Stomach (tissue), 8 donors: ENCODE measurements at regions not wholly inside any gene's neighbourhood (a gene's known extent, or its start where the extent isn't known, plus 50 kb on each side); places are given as distances from the start of the nearest gene placed in this dataset.

ENCODE experiments used
- DNase-seq, 2 donors: peaks; one replicate each; pipeline versions ENCODE4 v3.0.0 to v3.0.0-alpha.2; 2013 to 2019
- H3K27ac ChIP-seq, 5 donors: fragments of 200-600 bp in 4 of 5; sonication (generic) in 4 of 5; one replicate each; pipeline ENCODE4 v1.5.1; 2013 to 2019; ENCODE audit warnings: mild to moderate bottlenecking in 1 of 5, moderate library complexity in 1 of 5
- H3K27me3 ChIP-seq, 3 donors: fragments of 200-600 bp; sonication (generic); one replicate each; pipeline ENCODE4 v1.5.1; 2017 to 2019; ENCODE audit warnings: mixed run types in 1 of 3
- H3K36me3 ChIP-seq, 4 donors: fragments of 200-600 bp; sonication (generic); 1 replicate in 3 of 4; 2 replicates in 1 of 4; pipeline ENCODE4 v1.5.1; 2016 to 2019
- H3K4me1 ChIP-seq, 4 donors: fragments of 200-600 bp; sonication (generic); one replicate each; pipeline ENCODE4 v1.5.1; 2016 to 2019
- H3K4me3 ChIP-seq, 4 donors: fragments of 200-600 bp; sonication (generic) in 3 of 4; one replicate each; pipeline ENCODE4 v1.5.1; 2016 to 2019; ENCODE audit warnings: mild to moderate bottlenecking in 1 of 4
- H3K9me3 ChIP-seq, 4 donors: fragments of 200-600 bp; sonication (generic); one replicate each; pipeline ENCODE4 v1.5.1; 2016 to 2019
- CTCF ChIP-seq, 7 experiments: fragments of 450-650 bp in 4 of 7; fragments of 200-600 bp in 3 of 7; sonication (generic) in 3 of 7; IDR thresholded peaks; one replicate each; pipeline ENCODE4 v1.5.1; 2016 to 2019; ENCODE audit warnings: antibody characterized with exemption in 7 of 7, control low read depth in 2 of 7, mild to moderate bottlenecking in 1 of 7
- EP300 ChIP-seq: sonication (generic); formaldehyde crosslinking; IDR thresholded peaks from one replicate; pipeline ENCODE4 v1.6.1; 2017; ENCODE audit warnings: antibody characterized with exemption
- POLR2A ChIP-seq, 4 donors: fragments of 450-650 bp; IDR thresholded peaks; one replicate each; pipeline ENCODE4 v1.6.1; 2016; ENCODE audit warnings: antibody characterized with exemption in 4 of 4, control low read depth in 2 of 4, mild to moderate bottlenecking in 1 of 4, moderate library complexity in 1 of 4
- POLR2AphosphoS5 ChIP-seq, 3 donors: sonication (generic); formaldehyde crosslinking; IDR thresholded peaks; one replicate each; pipeline ENCODE4 v1.6.1; 2016; ENCODE audit warnings: antibody characterized with exemption in 3 of 3
- WGBS, 5 donors: extraction: QIAGEN DNeasy Blood & Tissue Kit in 3 of 5; methylation state at CpG; one replicate each; pipeline versions ENCODE4 v1.1.5 to v1.1.7; 2013 to 2018; 5-methylcytosine and 5-hydroxymethylcytosine counted together
- intact Hi-C: fragments of 100-400 bp; cut with DNase I; formaldehyde crosslinking; loops from one replicate; pipeline ENCODE4 v1.15.1; 2023; ENCODE audit warnings: low total_unique reads
- donor health status: healthy with polysubstance abuse.
- donor health status: Bipolar disorder and iron deficiency.
- donor health status: healthy.

GRCh38 chr1:187091666-187092065, 262.9 kb downstream of the PLA2G4A start:
- Histone ChIP-seq H3K4me3 (no peak overlapping the region), H3K27me3 (no peaks in the 10 kb centered on the region), H3K4me1 (no peaks in the 10 kb centered on the region), H3K9me3 (peaks cover 0 to 19% (median 9%) of the 10 kb centered on the region in 4 donors), H3K36me3 (no peaks in the 10 kb centered on the region), H3K27ac (no peak overlapping the region)
- no peak for TF ChIP-seq POLR2A (IDR thresholded peaks at IDR 0.05)
- no peak for TF ChIP-seq EP300
- no peak for TF ChIP-seq CTCF (IDR thresholded peaks at IDR 0.05)
- no peak for TF ChIP-seq POLR2AphosphoS5 (IDR thresholded peaks at IDR 0.05)
- intact Hi-C loops: no loop called here
- no peak for DNase-seq

- no peak for DNase-seq
- WGBS, 5 donors: 84 to 93% (median 89%) methylated on average over 4 of the region's 4 CpGs
- H3K27ac ChIP-seq: no peak overlapping the region
- H3K4me3 ChIP-seq: no peak overlapping the region
- H3K9me3 ChIP-seq: peaks cover 0 to 19% (median 9%) of the 10 kb centered on the region in 4 donors
- TF ChIP-seq EP300: no peak
- TF ChIP-seq CTCF (IDR thresholded peaks at IDR 0.05): no peak
- TF ChIP-seq POLR2AphosphoS5 (IDR thresholded peaks at IDR 0.05): no peak
- TF ChIP-seq POLR2A (IDR thresholded peaks at IDR 0.05): no peak
- no peaks in the 10 kb centered on the region for H3K36me3 ChIP-seq
- H3K27me3 ChIP-seq: no peaks in the 10 kb centered on the region
- H3K4me1 ChIP-seq: no peaks in the 10 kb centered on the region
- intact Hi-C loops: no loop called here
These were observed 263.4 kb downstream of the PLA2G4A start for GRCh38 chr1:187092104-187092503.

- DNase-seq: no peak
- intact Hi-C loops: no loop called here
- H3K27me3 ChIP-seq: no peaks in the 10 kb centered on the region
- no peak for TF ChIP-seq CTCF (IDR thresholded peaks at IDR 0.05)
- no peak for TF ChIP-seq EP300
- TF ChIP-seq POLR2A (IDR thresholded peaks at IDR 0.05): no peak
- no peak for TF ChIP-seq POLR2AphosphoS5 (IDR thresholded peaks at IDR 0.05)
- peaks cover 0 to 7% (median 3%) of the 10 kb centered on the region in 4 donors for H3K9me3 ChIP-seq
- no peaks in the 10 kb centered on the region for H3K4me1 ChIP-seq
- WGBS, 5 donors: 10 to 51% (median 44%) methylated on average over 2 of the region's 2 CpGs
- H3K4me3 ChIP-seq: no peak overlapping the region
- H3K36me3 ChIP-seq: no peaks in the 10 kb centered on the region
- no peak overlapping the region for H3K27ac ChIP-seq
These were observed 267.9 kb downstream of the PLA2G4A start for GRCh38 chr1:187096689-187097088.

GRCh38 chr1:187110351-187110750, 281.6 kb downstream of the PLA2G4A start:
- no peak for DNase-seq
- Histone ChIP-seq H3K9me3 (no peaks in the 10 kb centered on the region), H3K4me3 (no peak overlapping the region), H3K27ac (no peak overlapping the region), H3K4me1 (no peaks in the 10 kb centered on the region), H3K27me3 (no peaks in the 10 kb centered on the region), H3K36me3 (no peaks in the 10 kb centered on the region)
- intact Hi-C loops: no loop called here
- TF ChIP-seq CTCF (IDR thresholded peaks at IDR 0.05): no peak
- TF ChIP-seq EP300: no peak
- no peak for TF ChIP-seq POLR2A (IDR thresholded peaks at IDR 0.05)
- no peak for TF ChIP-seq POLR2AphosphoS5 (IDR thresholded peaks at IDR 0.05)

- Histone ChIP-seq H3K36me3 (no peaks in the 10 kb centered on the region), H3K4me1 (no peaks in the 10 kb centered on the region), H3K27ac (no peak overlapping the region), H3K27me3 (no peaks in the 10 kb centered on the region), H3K9me3 (no peaks in the 10 kb centered on the region), H3K4me3 (no peak overlapping the region)
- DNase-seq: no peak
- intact Hi-C loops: no loop called here
- no peak for TF ChIP-seq CTCF (IDR thresholded peaks at IDR 0.05)
- TF ChIP-seq POLR2A (IDR thresholded peaks at IDR 0.05): no peak
- TF ChIP-seq POLR2AphosphoS5 (IDR thresholded peaks at IDR 0.05): no peak
- no peak for TF ChIP-seq EP300
These were observed 286.0 kb downstream of the PLA2G4A start for GRCh38 chr1:187114792-187115191.
